Epithelial cell of esophagus (primary cell): ENCODE measurements at regions not wholly inside any gene's neighbourhood (a gene's known extent, or its start where the extent isn't known, plus 50 kb on each side); places are given as distances from the start of the nearest gene placed in this dataset.

Experiments used
- DNase-seq: peaks from one replicate; pipeline ENCODE4 v3.0.0; 2010; ENCODE audit warnings: low read depth
- H3K4me3 ChIP-seq: 2 replicates; pipeline ENCODE4 v1.5.1; 2011; ENCODE audit warnings: mild to moderate bottlenecking, low read length, control low read depth
- CTCF ChIP-seq: IDR thresholded peaks from 2 replicates; pipeline ENCODE4 v1.5.1; 2011; ENCODE audit warnings: low read depth, mild to moderate bottlenecking, low read length, control low read depth, inconsistent platforms; ENCODE audit not compliant: insufficient read depth; ENCODE audit errors: missing control alignments

GRCh38 chr7:67502929-67503328 is 506.3 kb downstream of the TYW1 start:
- TF ChIP-seq CTCF, result no peak
- H3K4me3 ChIP-seq, result no peak overlapping the region
- DNase-seq, result no peak

GRCh38 chr7:67505449-67505848 is 508.8 kb downstream of the TYW1 start:
- no peak overlapping the region for H3K4me3 ChIP-seq
- no peak for DNase-seq
- no peak for TF ChIP-seq CTCF

- H3K4me3 ChIP-seq, result no peak overlapping the region
- no peak for TF ChIP-seq CTCF
- DNase-seq, result no peak
Observed at GRCh38 chr7:67512481-67512880, 515.8 kb downstream of the TYW1 start.

GRCh38 chr7:67518580-67518979 is 521.9 kb downstream of the TYW1 start:
- no peak for TF ChIP-seq CTCF
- no peak overlapping the region for H3K4me3 ChIP-seq

GRCh38 chr7:67519171-67519570 is 522.5 kb downstream of the TYW1 start:
- H3K4me3 ChIP-seq, result no peak overlapping the region
- DNase-seq, result no peak
- no peak for TF ChIP-seq CTCF

More at GRCh38 chr7:67518580-67518979, 521.9 kb downstream of the TYW1 start:
- no peak for DNase-seq

- no peak overlapping the region for H3K4me3 ChIP-seq
- no peak for DNase-seq
- TF ChIP-seq CTCF, result no peak
Observed at GRCh38 chr7:67522504-67522903, 525.9 kb downstream of the TYW1 start.

- no peak for TF ChIP-seq CTCF
- DNase-seq, result no peak
- H3K4me3 ChIP-seq, result no peak overlapping the region
Observed at GRCh38 chr7:67523713-67524112, 527.1 kb downstream of the TYW1 start.
